ENCODE measurements at regions not wholly inside any gene's neighbourhood (a gene's known extent, or its start where the extent isn't known, plus 50 kb on each side); places are given as distances from the start of the nearest gene placed in this dataset.

DNA sequence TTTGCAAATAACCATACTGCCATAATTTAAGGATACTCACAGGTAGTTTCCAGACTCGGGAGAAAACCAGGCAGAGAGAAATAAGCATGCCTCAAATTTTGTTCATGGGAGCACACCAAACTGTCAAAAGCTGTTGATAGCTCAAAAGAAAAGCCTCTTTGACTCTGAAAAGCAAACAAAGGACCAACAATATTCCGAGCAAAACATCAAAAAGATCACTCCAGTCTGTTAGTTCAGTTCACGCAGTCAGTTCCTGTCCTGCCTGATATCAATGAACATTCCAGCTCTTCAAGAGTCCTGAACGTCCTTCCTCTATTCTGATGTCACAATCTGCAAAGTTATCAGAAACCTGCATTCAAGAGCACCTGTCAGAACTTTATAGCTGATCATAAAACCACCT, 78.7 kb downstream of the RRM2 start:
- TF ChIP-seq, protein P1, sequence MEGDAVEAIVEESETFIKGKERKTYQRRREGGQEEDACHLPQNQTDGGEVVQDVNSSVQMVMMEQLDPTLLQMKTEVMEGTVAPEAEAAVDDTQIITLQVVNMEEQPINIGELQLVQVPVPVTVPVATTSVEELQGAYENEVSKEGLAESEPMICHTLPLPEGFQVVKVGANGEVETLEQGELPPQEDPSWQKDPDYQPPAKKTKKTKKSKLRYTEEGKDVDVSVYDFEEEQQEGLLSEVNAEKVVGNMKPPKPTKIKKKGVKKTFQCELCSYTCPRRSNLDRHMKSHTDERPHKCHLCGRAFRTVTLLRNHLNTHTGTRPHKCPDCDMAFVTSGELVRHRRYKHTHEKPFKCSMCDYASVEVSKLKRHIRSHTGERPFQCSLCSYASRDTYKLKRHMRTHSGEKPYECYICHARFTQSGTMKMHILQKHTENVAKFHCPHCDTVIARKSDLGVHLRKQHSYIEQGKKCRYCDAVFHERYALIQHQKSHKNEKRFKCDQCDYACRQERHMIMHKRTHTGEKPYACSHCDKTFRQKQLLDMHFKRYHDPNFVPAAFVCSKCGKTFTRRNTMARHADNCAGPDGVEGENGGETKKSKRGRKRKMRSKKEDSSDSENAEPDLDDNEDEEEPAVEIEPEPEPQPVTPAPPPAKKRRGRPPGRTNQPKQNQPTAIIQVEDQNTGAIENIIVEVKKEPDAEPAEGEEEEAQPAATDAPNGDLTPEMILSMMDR (IDR thresholded peaks at IDR 0.05) = no peak
- TF ChIP-seq POLR2A (IDR thresholded peaks at IDR 0.05) = no peak
